K562 (cell line): ENCODE measurements at regions not wholly inside any gene's neighbourhood (a gene's known extent, or its start where the extent isn't known, plus 50 kb on each side); places are given as distances from the start of the nearest gene placed in this dataset.
A peak's percentile ranks its signal among the peaks of the same experiment; 100 is the strongest.

Experiments
- ARID3B ChIP-seq: fragments of 250-450 bp; sonication (Bioruptor Pico); IDR thresholded peaks from 2 replicates; pipeline ENCODE4 v1.4.0; 2020; ENCODE audit warnings: borderline replicate concordance
- BRD4 ChIP-seq: fragments of 200-600 bp; sonication (generic); IDR thresholded peaks from 2 replicates; pipeline ENCODE4 v1.6.1; 2017; ENCODE audit warnings: inconsistent platforms
- CBX8 ChIP-seq: fragments of 200-600 bp; sonication (generic); IDR thresholded peaks from 2 replicates; pipeline ENCODE4 v1.6.1; 2012; ENCODE audit warnings: borderline replicate concordance, mixed run types, low read depth, mild to moderate bottlenecking, moderate library complexity, mixed read lengths, low read length, control low read depth, inconsistent platforms; ENCODE audit not compliant: poor library complexity, severe bottlenecking; ENCODE audit errors: extremely low read depth
- DMBX1 ChIP-seq: fragments of 250-450 bp; sonication (Bioruptor Pico); IDR thresholded peaks from 2 replicates; pipeline ENCODE4 v1.8.0; 2022; ENCODE audit warnings: inconsistent platforms, mild to moderate bottlenecking, moderate library complexity, borderline replicate concordance
- ELK3 ChIP-seq: fragments of 450-650 bp; formaldehyde crosslinking; IDR thresholded peaks from 2 replicates; pipeline ENCODE4 v1.4.0; 2020; ENCODE audit warnings: mild to moderate bottlenecking
- GABPB2 ChIP-seq: fragments of 250-450 bp; sonication (Bioruptor Pico); conservative IDR thresholded peaks from 2 replicates; pipeline ENCODE4 v1.5.1; 2021; ENCODE audit warnings: mild to moderate bottlenecking
- GTF2E2 ChIP-seq: fragments of 200-800 bp; sonication (Bioruptor generic); IDR thresholded peaks from 2 replicates; pipeline ENCODE4 v1.6.1; 2016; ENCODE audit warnings: missing genetic modification characterization, missing compliant biosample characterization
- NFXL1 ChIP-seq: fragments of 450-650 bp; formaldehyde crosslinking; IDR thresholded peaks from 2 replicates; pipeline ENCODE4 v1.4.0; 2021; ENCODE audit warnings: mild to moderate bottlenecking
- PYGO2 ChIP-seq: fragments of 450-650 bp; IDR thresholded peaks from 2 replicates; pipeline ENCODE4 v1.6.1; 2016; ENCODE audit warnings: mild to moderate bottlenecking, missing genetic modification characterization, moderate library complexity, missing compliant biosample characterization
- SMARCE1 ChIP-seq: fragments of 450-650 bp; IDR thresholded peaks from 2 replicates; pipeline ENCODE4 v1.7.1; 2016; ENCODE audit warnings: mild to moderate bottlenecking
- SPI1 ChIP-seq: IDR thresholded peaks from 2 replicates; pipeline ENCODE4 v1.6.1; 2011; ENCODE audit warnings: low read depth, low read length, control low read depth, borderline replicate concordance
- ZFP1 ChIP-seq: fragments of 450-650 bp; formaldehyde crosslinking; IDR thresholded peaks from 2 replicates; pipeline ENCODE4 v1.4.0; 2020; ENCODE audit warnings: mild to moderate bottlenecking, mixed read lengths
- ZHX1 ChIP-seq: fragments of 150-350 bp; conservative IDR thresholded peaks from 2 replicates; pipeline ENCODE4 v1.6.1; 2014; ENCODE audit warnings: low read length
- ZNF143 ChIP-seq: sonication (generic); formaldehyde crosslinking; IDR thresholded peaks from 2 replicates; pipeline ENCODE4 v1.9.0; 2022; ENCODE audit warnings: mild to moderate bottlenecking, missing genetic modification reagents
- ZNF395 ChIP-seq: fragments of 200-800 bp; sonication (Bioruptor generic); IDR thresholded peaks from 2 replicates; pipeline ENCODE4 v1.6.1; 2017; ENCODE audit warnings: missing genetic modification characterization, missing compliant biosample characterization
- ZNF586 ChIP-seq: fragments of 450-650 bp; formaldehyde crosslinking; conservative IDR thresholded peaks from 2 replicates; pipeline ENCODE4 v1.4.0; 2020; ENCODE audit warnings: mild to moderate bottlenecking, moderate library complexity
- ZSCAN29 ChIP-seq: fragments of 450-650 bp; IDR thresholded peaks from 2 replicates; pipeline ENCODE4 v1.6.1; 2017

GRCh38 chr2:64751286-64752260 lies 97.9 kb upstream of the SERTAD2 start (continued):
- TF ChIP-seq BRD4: no peak
- TF ChIP-seq SMARCE1: peak; percentile 54; the same call in 1 of the 2 replicates
- no peak for TF ChIP-seq ZSCAN29
- no peak for TF ChIP-seq ARID3B (CRISPR knock-in tag)
- TF ChIP-seq CBX8: no peak
- no peak for TF ChIP-seq ELK3
- TF ChIP-seq GTF2E2 (tag): no peak
- no peak for TF ChIP-seq ZNF586 (CRISPR knock-in tag)
- TF ChIP-seq ZFP1 (CRISPR knock-in tag): no peak
- no peak for TF ChIP-seq ZHX1
- no peak for TF ChIP-seq GABPB2 (CRISPR knock-in tag)
- TF ChIP-seq PYGO2 (tag): no peak
- no peak for TF ChIP-seq NFXL1 (CRISPR knock-in tag)
- TF ChIP-seq ZNF143 (CRISPR knock-in tag): no peak
- no peak for TF ChIP-seq DMBX1
- TF ChIP-seq SPI1: no peak
- peak; percentile 22; the same call in 1 of the 2 replicates for TF ChIP-seq ZNF395 (CRISPR knock-in tag)
